DMS 273 (cell line): ENCODE measurements at regions not wholly inside any gene's neighbourhood (a gene's known extent, or its start where the extent isn't known, plus 50 kb on each side); places are given as distances from the start of the nearest gene placed in this dataset.

Experiments
- DNase-seq: peaks from one replicate; lab custom pipeline; 2025; ENCODE audit not compliant: unreplicated experiment; lab: John Stamatoyannopoulos, UW

DNA sequence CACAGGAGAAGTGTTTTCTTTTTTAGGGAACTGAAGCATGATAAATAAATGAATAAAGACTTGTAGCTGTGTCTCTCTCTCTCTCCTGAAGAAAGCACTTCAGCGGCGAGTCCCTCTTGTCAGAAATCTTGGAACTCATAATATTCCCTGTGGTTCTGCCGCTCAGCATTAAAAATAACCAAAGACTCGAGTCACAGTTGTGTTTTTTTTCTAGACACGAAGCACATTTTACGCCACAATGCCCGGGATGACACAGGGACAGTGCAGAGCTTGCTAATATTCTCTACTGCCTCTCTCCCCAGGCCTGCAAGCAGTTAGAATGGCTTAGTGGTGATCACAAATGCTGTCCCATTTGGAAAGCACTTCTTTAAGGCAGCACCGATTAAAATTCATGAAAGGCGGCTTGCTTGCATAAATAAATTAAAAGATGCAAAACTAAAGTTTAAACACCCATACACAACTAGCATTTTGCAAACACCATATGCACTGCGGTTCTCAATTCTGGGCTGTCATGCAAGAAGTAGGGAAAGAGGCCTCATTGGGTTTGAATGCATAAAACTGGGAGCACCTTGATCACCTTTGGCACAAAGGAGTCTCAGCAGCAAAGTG lies 597.4 kb downstream of the SOX6 start:
- DNase-seq: no peak

DNA sequence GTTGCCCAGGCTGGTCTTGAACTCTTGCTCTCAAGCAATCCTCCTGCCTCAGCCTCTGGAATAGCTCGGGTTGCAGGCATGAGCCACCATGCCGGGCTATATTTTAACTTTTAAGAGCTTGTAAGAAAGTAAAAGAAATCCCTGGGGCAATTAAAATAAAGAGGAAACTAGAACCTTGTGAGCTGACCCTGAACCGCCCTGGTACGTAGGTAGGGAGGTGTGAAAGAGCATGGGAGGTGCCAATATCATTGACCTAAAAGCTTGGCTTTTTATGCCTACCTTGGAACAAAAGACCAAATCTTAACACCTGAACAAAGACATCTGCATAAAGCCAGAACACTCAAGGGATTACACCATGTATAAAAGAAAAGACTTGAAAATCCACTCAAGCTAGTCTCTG lies 595.1 kb downstream of the SOX6 start:
- DNase-seq: no peak

DNA sequence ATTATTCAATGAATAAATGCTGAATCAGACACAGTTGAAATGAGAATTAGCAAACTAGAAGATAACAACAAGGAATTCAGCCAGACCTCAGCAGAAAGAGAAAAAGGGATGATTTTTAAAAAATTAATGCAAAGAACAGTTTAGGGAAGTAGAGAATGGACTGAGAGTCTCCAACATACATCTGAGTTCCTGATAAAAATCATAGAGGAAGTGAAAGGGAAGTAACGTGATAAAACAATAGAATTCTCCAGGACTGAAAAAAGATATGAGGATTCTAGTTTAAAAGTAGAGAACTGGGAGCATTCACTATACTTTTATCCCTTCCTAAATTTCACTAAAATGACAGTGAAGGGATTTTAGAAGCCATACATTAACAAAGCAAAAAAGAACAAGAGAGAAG lies 592.0 kb downstream of the SOX6 start:
- DNase-seq: no peak

DNA sequence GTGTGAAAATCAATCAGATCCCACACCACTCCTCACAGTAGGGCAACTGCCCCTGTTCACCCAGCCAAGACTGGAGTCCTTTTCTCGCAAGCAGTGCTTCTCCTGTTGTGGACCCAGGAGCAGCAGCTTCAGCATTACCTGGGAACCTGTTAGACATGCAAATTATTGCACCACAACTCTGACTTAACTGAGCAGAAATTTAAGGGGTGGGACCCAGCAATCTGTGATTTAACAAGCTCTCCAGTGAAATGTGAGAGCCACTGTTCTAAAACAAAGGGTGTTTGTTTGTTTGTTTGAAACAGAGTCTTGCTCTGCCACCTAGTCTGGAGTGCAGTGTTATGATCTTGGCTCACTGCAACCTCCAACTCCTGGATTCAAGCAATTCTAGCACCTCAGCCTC lies 591.4 kb downstream of the SOX6 start:
- DNase-seq: no peak

DNA sequence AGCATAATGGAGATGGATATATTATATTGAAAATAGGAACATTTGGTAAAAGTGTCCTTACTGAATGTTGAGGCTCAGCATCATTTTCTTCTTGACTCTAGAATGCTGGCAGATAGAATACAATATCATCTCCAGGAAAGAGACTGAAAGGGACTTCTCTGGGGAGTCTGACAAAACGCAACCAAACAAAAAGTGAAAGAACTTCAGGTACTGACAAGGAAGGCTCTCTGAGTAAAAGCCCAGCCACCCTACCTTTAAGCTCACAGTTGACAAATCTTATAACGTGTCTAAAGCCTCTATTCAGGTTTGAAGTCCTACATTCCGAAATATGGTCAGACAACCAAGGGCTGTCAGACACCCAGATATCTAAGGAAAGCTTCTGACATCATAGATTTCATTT lies 590.8 kb downstream of the SOX6 start:
- no peak for DNase-seq

DNA sequence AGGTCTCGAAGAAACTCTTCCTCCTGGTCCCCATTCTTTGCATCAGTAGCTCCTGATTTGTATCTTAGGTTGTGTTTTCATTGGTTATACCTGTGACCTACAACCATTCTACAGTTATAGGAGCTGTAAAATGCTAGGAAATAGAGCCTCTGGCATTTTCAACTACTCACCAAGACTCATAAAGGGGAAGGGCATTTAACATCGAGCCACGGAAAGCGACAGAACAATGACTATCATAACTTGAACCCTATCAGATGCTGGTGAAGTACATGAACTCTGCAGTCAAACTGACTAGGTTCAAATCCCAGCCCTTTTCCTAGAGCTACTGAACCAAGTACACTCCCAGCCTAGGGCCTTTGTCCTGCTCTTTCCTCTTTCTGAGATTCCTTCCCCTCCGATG lies 588.0 kb downstream of the SOX6 start:
- DNase-seq: no peak

DNA sequence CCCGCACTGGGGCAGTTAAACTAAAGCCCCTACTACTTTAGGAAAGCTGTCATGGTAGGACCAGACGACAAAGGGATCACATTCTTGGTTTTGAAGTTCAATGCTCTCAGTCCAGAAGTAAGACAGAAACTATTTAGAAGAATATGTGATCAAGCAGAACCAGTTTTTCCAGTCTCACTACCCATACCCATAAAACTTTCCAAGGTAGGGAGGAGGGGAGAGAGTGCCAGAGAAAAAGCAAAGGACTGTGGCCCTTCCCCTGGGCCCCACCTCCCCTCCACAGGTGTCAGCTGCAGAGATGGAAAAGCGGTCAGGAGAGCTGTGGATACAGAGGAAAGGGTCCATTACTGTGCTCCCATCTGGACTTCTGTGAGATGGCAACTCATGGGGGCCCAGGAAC lies 587.1 kb downstream of the SOX6 start:
- no peak for DNase-seq

DNA sequence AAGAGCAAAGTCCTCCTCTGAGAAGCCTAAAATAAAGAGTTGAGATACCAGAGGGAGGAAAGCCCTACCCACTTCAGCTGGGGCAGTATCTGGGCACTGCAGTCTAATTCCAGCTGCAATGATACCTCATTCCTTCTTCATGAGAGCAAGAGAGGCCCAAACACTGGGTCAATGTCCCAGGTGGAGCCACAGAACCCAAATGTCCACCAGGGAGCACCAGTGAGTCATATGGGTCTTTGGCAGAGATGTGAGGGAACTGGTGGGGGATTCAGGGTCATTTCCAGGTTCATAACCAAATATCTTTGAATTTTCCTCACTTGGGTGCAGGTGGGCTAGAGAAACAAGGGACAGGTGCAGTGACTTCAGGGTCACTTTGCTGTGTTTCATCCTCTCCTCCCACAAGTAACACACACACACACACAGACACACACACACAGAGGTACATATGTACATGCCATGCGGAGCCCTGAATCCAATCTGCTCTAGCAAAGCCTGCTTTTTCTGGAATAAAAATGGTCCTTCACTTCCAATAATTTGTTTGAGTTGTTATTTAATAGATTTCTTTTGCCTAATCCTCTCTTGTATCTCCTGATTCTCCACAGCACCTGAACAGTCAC lies 585.4 kb downstream of the SOX6 start:
- DNase-seq: peak; percentile 69

DNA sequence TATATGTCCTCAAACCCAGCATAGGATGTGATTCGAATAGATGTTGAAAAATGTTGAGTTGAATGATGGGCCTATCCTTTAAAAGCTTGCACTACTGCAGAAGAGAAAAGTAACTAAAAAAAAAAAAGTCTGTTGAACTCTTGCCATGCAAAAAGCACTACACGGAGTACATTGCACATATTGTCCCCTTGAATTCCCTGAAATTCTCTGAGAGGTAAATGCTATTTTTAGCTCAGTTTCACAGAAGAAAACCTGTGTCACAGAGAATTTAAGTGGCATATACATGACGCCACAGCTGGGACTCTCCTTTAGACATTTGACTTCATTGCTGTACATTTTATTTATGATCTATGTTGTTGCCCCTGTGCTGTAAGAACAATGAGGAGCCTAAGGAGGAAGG lies 583.8 kb downstream of the SOX6 start:
- DNase-seq: no peak

DNA sequence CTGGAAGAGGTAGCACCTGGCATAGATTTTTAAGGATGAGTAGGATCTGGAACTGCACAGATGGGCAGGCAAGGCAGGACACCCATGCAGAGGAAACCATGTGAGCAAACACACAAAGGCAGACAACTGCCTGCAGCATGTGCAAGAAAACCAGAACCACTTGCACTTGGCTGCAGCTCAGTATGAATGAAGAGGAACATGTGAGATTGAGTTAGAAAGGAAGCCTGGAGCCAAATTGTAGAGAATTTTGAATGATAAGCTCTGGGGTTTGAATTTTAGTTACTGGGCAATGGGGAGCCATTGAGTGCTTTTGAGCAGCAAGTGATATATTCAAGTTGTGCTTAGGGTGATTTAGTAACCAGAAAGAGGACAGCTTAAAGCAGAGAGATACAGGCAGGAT lies 583.4 kb downstream of the SOX6 start:
- DNase-seq: no peak

DNA sequence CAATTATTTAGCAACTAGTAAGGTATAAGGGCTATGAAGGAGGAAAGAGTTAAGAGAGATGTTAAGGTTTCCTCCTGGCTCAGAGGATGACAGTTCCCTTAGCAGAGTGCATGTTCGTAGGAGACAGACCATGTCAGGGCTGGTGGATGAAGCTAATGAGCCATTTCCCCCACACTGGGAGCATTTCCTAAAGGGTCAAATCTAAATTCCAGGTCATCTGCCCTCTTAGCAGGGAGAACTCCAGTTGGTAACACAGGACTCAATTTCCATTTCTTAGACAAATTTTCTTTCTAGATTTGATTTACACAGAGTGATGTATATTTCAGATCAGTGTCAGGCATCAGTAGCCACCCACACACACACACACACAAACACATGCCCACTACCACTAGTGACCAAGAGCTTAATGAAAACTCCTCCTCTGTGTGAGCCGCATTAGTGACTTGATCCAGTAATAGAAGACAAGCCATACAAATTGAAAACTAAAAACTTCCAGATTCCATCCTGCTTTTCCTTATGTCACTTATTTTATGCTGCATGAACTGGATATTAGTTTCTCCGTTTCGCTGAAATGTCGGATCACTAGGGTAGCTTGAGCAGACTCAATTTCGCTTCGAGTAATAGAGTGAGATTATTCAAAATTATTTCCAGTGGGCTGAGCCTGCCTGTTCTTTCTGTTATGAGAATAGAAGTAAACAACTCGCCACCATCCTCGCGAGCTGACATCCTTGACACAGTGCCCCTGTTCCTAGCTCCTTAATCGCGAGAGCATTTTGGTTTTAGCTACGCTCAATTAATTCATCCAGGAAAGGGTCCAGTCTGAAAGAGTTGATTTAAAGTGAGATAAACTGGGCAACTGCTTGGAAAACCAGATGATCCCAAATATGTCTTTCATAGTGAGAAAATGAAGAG lies 582.6 kb downstream of the SOX6 start:
- peak; percentile 8 for DNase-seq

DNA sequence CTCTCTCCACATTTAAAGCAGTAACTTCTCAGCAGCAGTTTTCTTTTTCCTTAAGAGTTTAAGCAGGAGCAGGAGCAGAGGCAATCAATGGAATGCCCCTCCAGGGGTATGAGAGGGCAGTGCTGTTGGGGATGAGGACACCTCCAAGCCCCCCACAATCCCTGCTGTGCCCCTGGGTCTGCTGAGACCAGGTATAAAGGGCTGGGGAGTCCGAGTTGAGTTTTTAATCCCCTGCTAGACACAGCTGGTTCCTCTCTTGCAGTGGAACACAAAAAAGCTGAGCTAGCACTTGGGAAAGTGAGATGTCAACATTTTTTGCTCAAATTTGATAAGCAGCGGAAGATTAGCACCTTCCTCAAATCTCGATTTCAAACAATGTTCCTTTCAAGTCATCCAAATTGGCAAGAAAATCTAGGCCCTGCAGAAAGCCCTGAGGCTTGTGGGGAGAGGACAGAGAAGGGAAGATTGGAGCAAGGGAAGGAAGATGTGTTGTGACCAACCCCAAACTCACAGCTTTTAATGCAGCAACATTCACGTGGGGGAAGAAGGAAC lies 581.9 kb downstream of the SOX6 start:
- DNase-seq: no peak

DNA sequence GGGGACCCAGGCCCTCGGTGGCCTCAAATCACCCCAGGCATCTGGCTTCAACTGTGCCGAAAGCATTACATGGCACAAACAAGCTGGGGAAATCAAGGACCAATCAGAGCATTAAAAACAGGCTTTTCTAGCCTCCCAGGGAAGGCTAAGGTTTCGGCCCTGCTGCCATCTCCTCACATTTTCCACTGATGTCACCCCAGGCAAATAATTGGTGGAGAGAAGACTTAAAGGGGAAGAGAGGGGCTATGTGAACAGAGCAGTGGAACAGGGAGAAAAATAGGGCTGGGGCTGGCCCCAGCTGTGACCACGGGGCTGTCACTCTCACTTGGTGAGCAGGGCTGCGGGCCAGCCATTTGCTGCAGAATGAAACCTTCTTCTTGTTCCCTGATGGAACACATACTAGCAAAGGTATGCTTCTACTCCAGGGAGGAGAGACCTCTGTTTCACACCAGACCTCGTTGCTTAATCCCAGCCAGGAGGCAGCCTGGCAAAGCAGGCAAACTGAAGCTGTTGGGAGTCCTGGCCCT lies 581.3 kb downstream of the SOX6 start:
- DNase-seq: peak; percentile 65

DNA sequence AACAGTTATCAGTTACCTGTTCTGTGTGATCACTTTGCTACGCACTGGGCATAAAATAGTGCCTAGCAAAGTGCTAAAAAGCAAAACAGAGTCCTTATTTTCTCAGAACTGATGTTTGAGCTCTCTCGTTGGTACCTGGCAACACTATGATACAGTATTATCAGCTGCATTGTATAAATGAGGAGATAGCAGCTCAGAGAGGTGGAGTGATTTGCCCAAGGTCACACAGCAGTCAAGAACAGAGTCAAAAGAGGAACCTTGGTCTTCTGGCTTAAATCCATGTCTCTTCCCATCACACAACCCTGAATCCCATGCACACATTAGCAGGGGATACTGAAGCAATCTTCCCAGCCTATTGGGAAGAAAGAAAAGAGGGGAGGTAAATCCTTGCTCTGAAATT lies 580.5 kb downstream of the SOX6 start:
- no peak for DNase-seq

DNA sequence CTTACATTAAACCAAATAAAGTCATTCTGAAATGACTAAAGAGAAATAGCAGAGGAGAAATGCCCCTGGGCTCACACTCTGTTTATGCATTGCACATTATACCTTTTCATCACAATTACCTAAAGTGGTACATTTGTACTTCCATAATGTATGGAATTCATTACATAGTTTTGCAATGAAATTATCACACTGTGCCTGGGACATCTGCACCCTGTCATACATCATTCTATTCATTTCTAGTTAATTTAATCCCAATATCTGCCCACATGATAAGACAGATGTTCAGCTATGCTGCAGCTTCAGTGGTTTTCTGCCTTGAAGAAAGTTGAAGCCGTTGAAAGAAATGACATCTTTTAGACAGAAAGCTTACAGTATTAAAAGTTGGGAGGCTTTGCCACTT lies 580.0 kb downstream of the SOX6 start:
- peak; percentile 4 for DNase-seq

DNA sequence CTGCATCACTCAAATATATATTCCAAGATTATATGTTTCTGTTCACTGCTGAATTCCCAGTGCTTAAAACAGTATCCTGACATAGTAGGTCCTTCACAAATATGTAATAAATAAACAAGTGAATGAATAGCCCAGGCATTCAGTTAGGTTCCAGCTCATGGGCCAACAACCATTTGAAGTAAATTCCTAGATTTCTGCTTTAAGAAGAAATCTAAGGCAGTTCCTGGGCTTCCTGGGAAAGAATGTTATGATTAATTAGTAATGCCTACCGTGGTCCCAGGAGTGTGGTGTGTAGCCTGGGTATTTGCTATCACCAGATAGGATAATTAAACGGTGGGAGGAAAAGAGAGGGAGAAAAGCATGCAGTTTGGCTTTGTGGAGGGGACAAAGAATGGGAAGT lies 576.8 kb downstream of the SOX6 start:
- DNase-seq: no peak

DNA sequence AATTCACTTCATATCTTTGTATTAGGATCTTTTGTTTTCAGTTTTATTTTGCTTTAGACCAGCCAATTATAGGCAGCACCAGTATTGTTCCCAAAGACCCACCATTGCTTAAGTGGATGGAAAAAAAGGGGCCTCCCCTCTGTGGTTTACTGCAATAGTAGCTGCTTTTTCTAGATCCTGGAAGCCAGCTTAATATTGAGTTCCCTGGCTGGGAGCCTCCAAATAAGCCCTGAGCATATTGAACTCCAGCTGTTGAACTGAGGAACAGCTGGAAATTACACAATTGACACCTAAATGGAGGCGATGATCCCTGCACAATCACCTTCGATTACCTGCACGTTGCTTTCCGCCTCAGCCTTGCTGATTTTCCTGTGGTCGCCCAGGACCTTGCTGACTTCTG lies 576.0 kb downstream of the SOX6 start:
- DNase-seq: no peak

DNA sequence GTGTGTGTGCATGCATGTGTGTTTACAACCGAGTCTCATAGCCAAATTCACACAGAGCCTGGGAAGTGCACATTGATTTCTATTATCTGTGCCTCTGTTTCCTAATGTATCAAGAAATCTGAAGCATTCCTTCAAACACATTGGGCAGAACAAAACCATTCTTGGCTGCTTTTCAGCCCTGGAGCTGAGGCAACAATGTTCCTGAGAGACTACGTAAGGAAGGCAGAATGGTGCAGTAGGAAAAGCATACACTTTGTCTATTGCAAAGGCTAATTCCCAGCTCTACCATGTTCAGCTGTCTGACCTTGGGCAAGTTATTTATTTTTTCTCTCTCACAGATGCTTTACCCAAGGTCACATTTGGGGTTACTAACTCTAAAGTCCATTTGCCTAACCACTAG lies 575.5 kb downstream of the SOX6 start:
- DNase-seq: no peak

DNA sequence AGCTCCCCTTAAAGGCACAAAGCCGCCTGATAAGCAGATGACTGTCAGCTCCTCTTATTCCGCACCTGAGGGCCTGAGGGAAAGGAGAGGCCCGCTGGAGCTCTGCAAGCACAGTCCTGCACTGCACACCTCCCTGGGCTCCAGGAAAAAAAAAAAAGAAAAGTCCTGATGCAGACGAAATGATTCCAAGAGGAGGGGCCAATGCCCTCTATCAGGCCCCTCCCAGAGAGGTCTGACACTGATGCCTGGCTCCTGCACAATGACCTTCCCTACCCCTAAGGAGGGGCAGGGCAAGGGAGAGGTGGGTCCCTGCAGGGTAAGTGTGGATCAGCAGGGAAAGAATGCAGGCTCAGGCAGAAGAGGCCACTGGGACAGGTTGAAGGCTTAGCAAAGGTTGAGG lies 572.7 kb downstream of the SOX6 start:
- DNase-seq: no peak

DNA sequence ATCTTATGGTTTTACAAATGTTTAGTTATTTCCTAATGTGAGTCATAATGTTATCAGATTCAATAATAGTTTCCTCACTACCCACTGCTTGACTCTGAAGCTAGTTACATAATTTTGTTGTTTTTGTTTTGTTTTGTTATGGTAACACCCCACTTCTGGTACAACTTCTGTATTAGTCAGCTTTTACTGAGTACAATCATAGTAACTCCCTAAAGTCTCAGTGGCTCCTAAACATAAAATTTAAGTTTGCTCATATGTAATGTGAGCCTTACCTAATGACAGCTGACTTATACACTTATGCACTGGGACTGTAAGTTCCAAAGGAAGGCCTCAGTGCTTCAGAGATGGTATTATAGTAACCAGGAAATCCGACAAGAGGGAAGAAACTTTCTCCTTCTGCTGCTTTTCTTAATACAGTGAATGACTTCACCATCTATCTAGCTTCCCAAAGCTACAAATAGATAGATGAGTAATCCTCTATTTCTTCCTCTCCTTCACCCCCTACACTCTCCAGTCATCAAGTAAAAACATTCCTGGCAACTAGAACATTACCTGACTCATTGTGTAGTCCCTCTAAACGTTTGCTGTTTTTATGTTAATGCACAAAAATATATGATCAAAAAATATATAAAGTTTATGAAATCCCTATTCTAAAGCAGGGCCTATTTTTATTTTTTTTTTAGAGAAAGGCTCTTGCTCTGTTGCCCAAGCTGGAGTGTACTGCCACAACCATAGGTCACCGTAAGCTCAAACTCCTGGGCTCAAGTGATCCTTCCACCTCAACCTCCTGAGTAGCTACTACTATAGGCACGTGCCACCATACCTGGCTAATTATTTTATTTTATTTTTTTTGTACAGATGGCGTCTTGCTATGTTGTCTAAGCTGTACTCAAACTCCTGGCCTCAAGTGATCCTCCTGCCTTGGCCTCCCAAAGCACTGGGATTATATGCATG lies 563.0 kb downstream of the SOX6 start:
- no peak for DNase-seq
